SK-N-SH treated with all-trans-retinoic acid at 6 μM for 48 hours (cell line): ENCODE measurements at regions not wholly inside any gene's neighbourhood (a gene's known extent, or its start where the extent isn't known, plus 50 kb on each side); places are given as distances from the start of the nearest gene placed in this dataset.

Source experiments
- CREB5 ChIP-seq: fragments of 250-450 bp; sonication (Bioruptor Pico); IDR thresholded peaks from 2 replicates; pipeline ENCODE4 v1.5.1; 2020; ENCODE audit warnings: low read depth, mild to moderate bottlenecking, moderate library complexity
- GLIS3 ChIP-seq: fragments of 250-450 bp; sonication (Bioruptor Pico); IDR thresholded peaks from 2 replicates; pipeline ENCODE4 v1.5.0; 2020; ENCODE audit warnings: mild to moderate bottlenecking, moderate library complexity
- OSR1 ChIP-seq: fragments of 250-450 bp; sonication (Bioruptor Pico); IDR thresholded peaks from 2 replicates; pipeline ENCODE4 v1.8.0; 2022; ENCODE audit warnings: moderate library complexity, mild to moderate bottlenecking, inconsistent platforms
- RARB ChIP-seq: fragments of 250-450 bp; sonication (Bioruptor Pico); IDR thresholded peaks from 2 replicates; pipeline ENCODE4 v1.8.0; 2021; ENCODE audit warnings: mild to moderate bottlenecking, moderate library complexity
- ZFP30 ChIP-seq: fragments of 450-650 bp; formaldehyde crosslinking; IDR thresholded peaks from 2 replicates; pipeline ENCODE4 v1.5.0; 2022; ENCODE audit warnings: mild to moderate bottlenecking, moderate library complexity
- ZNF8 ChIP-seq: fragments of 450-650 bp; formaldehyde crosslinking; IDR thresholded peaks from 2 replicates; pipeline ENCODE4 v1.5.0; 2020; ENCODE audit warnings: mild to moderate bottlenecking, moderate library complexity

- TF ChIP-seq ZNF8 (CRISPR knock-in tag) (no peak), GLIS3 (CRISPR knock-in tag) (no peak), CREB5 (CRISPR knock-in tag) (no peak), OSR1 (no peak), ZFP30 (CRISPR knock-in tag) (no peak), RARB (CRISPR knock-in tag) (no peak)
Measured at GRCh38 chr3:94372026-94372425, 309.2 kb downstream of the NSUN3 start.
